RWPE1 (cell line): ENCODE measurements at regions not wholly inside any gene's neighbourhood (a gene's known extent, or its start where the extent isn't known, plus 50 kb on each side); places are given as distances from the start of the nearest gene placed in this dataset.

Experiments
- CTCF ChIA-PET: fragments of 350-600 bp; sonication (Branson Sonifier 250); formaldehyde crosslinking; extraction: SDS; loops from one replicate; lab custom pipeline; 2021; lab: Yijun Ruan, JAX
- POLR2A ChIA-PET: fragments of 400-600 bp; formaldehyde crosslinking; extraction: SDS; loops from one replicate; lab custom pipeline; 2020; ENCODE audit warnings: antibody characterized with exemption; ENCODE audit not compliant: low non-redundant PET; lab: Yijun Ruan, JAX
- DNase-seq: peaks from one replicate; pipeline ENCODE4 v3.0.0; 2012; ENCODE audit warnings: low spot score
- H3K27ac ChIP-seq: fragments of 450-650 bp; 2 replicates; pipeline ENCODE4 v1.5.1; 2017
- TF ChIP-seq, protein P1 (sequence below): fragments of 450-650 bp; conservative IDR thresholded peaks from 2 replicates; pipeline ENCODE4 v1.5.1; 2017; ENCODE audit warnings: low read depth, mild to moderate bottlenecking

DNA sequence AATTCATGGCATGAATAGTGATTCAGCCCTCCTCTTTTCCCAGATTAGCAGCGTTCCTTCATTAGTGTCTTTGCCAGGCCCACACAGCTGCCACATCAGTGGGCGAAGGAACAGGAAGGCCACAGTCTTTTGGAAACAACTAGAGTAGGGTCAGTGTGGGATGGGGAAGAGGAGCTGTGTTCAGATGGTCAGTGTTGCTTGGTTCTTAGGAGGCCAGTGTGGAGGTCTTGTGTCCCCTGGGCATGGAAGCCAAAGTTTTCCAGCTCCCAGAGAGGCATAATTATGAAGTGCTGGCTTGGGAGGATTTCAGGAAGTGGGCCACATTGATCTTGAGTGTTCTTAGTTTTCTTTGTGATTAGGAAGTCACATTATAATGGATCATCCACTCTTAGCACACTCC, 269.6 kb downstream of the PSAT1 start:
- ChIA-PET POLR2A (no interaction called here), CTCF (no interaction called here)
- H3K27ac ChIP-seq, result no peak overlapping the region
- TF ChIP-seq, protein P1, sequence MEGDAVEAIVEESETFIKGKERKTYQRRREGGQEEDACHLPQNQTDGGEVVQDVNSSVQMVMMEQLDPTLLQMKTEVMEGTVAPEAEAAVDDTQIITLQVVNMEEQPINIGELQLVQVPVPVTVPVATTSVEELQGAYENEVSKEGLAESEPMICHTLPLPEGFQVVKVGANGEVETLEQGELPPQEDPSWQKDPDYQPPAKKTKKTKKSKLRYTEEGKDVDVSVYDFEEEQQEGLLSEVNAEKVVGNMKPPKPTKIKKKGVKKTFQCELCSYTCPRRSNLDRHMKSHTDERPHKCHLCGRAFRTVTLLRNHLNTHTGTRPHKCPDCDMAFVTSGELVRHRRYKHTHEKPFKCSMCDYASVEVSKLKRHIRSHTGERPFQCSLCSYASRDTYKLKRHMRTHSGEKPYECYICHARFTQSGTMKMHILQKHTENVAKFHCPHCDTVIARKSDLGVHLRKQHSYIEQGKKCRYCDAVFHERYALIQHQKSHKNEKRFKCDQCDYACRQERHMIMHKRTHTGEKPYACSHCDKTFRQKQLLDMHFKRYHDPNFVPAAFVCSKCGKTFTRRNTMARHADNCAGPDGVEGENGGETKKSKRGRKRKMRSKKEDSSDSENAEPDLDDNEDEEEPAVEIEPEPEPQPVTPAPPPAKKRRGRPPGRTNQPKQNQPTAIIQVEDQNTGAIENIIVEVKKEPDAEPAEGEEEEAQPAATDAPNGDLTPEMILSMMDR, result no peak
- DNase-seq, result no peak

DNA sequence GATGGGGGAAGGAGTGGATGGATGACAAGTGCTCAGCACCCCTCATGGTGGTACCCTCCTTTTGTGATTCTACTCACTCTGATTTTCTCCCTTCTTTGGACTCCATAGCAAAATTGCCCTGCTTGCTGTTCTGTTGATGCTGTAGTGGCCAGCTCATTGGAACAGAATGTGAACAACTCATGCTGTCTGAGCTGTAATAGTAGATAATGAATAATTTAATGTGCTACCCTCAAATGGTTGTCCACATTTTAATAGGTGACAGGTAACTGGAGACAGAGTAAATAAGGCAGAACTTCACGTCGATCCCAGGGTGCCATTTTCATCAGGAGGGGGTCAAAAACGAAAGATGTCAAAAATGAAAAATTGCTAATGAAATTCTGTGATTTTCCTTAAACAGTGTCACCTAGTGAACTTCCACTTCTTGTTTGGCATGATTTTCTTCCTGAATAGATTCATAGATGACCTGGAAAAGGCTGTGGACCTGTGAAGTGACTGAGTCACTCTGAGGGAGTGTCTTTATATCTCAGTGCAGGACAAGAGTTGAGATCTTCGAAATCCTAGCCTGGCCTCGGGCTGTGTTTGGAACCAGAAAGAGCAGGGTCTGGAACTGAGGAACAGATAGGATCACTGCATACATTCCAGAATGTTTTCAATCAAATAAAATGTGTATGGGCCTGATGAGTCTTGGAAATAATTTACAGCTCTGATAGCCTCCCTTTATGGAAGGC, 270.2 kb downstream of the PSAT1 start:
- TF ChIP-seq, protein P1, result no peak
- POLR2A ChIA-PET, result no interaction called here
- CTCF ChIA-PET, result no interaction called here
- H3K27ac ChIP-seq, result no peak overlapping the region
- peak; percentile 23 for DNase-seq

DNA sequence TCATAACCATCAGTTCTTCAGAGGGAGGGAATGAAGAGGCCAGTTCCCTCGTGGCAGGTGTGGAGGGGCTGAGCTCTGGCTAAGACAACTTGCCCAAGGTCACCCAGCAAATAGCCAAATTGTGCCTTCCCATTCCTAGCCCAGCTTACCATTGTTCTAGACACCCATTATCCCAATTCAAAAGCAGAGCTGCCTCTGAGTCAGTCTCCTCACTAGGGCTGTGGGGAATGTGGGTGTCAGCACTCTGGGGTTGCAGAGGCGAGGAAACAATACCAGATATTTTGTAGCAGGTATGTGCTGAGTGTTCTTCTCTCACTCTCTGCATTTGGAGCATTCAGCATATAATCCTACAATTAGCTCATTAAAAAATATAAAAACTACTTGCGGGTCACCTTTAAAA, 270.8 kb downstream of the PSAT1 start:
- TF ChIP-seq, protein P1, result no peak
- no peak overlapping the region for H3K27ac ChIP-seq
- ChIA-PET CTCF (no interaction called here), POLR2A (no interaction called here)
- DNase-seq, result peak; percentile 11

DNA sequence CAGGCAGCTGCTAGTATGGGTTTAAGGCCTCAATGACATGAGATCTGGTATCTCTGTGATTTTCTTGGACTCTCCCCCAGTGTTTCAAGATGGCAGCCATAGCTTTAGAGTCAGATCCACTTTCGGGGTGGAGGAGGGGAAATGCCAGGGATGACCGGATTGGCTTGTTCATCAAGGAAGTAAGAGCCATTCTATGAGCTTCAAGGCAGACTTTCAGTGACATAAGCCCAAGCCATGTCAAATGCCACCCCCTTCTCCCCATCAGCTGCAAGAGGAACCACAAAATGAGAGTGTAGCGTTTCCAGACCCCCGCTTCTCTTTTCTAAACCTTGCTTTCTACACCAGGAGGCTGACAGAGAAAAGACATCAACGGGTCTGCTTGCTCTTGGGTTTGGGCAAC, 271.8 kb downstream of the PSAT1 start:
- no peak overlapping the region for H3K27ac ChIP-seq
- no peak for DNase-seq
- ChIA-PET POLR2A (no interaction called here), CTCF (no interaction called here)
- TF ChIP-seq, protein P1, result no peak

DNA sequence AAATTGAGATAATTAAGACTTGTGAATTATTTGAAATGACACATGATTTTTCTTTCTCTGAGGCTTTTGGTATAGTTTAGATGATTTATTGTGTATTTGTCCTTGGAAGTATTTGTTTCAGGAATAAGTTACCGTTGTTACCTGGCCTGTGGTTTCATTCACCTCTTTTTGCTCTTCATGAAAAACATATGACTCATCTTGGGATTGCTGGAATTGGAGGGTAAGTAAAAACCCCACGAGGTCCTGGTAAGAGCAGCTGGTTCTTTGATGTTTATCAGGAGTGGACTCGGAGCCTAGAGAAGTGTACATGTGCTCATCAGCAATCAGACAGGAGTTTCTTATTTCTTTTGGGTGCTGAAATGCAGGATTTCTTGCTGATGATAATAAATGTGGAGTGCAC, 275.3 kb downstream of the PSAT1 start:
- TF ChIP-seq, protein P1, result no peak
- no peak overlapping the region for H3K27ac ChIP-seq
- CTCF ChIA-PET, result no interaction called here
- POLR2A ChIA-PET, result no interaction called here
- DNase-seq, result peak; percentile 13

DNA sequence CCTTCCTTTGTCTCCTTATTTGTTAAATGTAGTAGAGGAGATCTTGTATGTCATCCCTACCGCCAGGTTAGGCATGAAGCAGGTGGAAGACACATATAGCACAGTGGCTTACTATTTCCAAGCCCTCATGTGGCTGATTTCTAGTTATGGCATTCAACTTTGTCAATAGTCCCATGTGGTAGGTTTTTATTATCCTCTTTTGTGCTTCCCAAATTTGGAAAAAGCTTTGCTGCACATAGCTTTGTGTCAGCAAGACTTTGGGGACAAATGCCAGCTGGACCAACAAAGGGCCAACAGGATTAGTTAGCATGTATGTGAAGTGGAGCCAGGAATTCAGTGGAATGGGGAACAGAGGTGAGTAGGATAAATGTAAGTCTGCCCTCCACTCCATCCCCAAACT, 276.3 kb downstream of the PSAT1 start:
- ChIA-PET POLR2A (no interaction called here), CTCF (no interaction called here)
- TF ChIP-seq, protein P1, result no peak
- DNase-seq, result no peak
- H3K27ac ChIP-seq, result no peak overlapping the region

DNA sequence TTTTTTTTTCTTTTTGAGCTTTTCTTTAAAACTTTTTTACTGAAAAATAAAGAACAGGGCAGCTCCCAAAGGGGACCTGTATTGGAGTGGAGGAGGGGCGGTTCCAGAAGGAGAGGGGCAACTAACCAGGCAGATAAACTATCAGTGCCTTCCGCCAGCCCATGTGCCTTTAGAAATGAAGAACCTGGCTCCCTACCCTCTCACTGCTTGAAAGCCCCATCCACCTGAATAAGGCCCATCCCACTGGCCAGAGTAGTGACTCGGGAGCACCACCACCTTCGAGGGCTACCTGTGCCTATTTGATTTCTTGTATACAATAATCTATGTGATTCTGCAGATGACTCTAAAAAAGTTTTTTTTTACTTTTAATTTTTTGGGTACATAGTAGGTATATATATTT, 276.7 kb downstream of the PSAT1 start:
- ChIA-PET POLR2A (no interaction called here), CTCF (no interaction called here)
- no peak overlapping the region for H3K27ac ChIP-seq
- DNase-seq, result no peak
- TF ChIP-seq, protein P1, result no peak
